ENCODE measurements at regions not wholly inside any gene's neighbourhood (a gene's known extent, or its start where the extent isn't known, plus 50 kb on each side); places are given as distances from the start of the nearest gene placed in this dataset.

- TF ChIP-seq ZNF518A (tag by site-specific recombination; conservative IDR thresholded peaks at IDR 0.05; ENCODE audit: low read depth) (no peak), SETDB1 (IDR thresholded peaks at IDR 0.05; ENCODE audit: insufficient read length, low read length) (no peak), ZNF214 (tag by site-specific recombination; IDR thresholded peaks at IDR 0.05; ENCODE audit: borderline replicate concordance) (no peak), KLF1 (tag by site-specific recombination; IDR thresholded peaks at IDR 0.05) (no peak)
Observed at GRCh38 chr5:17852740-17853139, 218.5 kb downstream of the TAF11L14 start (continued).

GRCh38 chr5:17854901-17855300 lies 220.6 kb downstream of the TAF11L14 start:
- H3K4me1 ChIP-seq (ENCODE audit: control insufficient read depth, insufficient read depth, low read length) = no peaks in the 10 kb centered on the region
- ChIA-PET CTCF (interaction anchor here (0.8 kb wide), 1 partner anchor 21 kb away, joined by 4 read pairs; no protein-coding TSS in a partner anchor), POLR2A (no interaction called here)
- no peaks in the 10 kb centered on the region for H3K9me3 ChIP-seq (ENCODE audit: control insufficient read depth, insufficient read depth, low read depth, low read length)
- H3K36me3 ChIP-seq (ENCODE audit: control insufficient read depth in 2 of 2, insufficient read depth in 1 of 2, low read length in 2 of 2) = no peaks in the 10 kb centered on the region
- H3K4me3 ChIP-seq (ENCODE audit: low read depth, low read length) = no peak overlapping the region
- no peak overlapping the region for H3K27ac ChIP-seq (ENCODE audit: extremely low read depth, low read depth, low read length)
- TF ChIP-seq KLF1 (tag by site-specific recombination; IDR thresholded peaks at IDR 0.05) (no peak), TCF7L2 (IDR thresholded peaks at IDR 0.05; ENCODE audit: borderline replicate concordance, low read depth, low read length) (no peak), ZNF530 (tag by site-specific recombination; IDR thresholded peaks at IDR 0.05; ENCODE audit: low read depth) (no peak), ZNF426 (tag by site-specific recombination; IDR thresholded peaks at IDR 0.05) (no peak), ZFP41 (tag by site-specific recombination; IDR thresholded peaks at IDR 0.05; ENCODE audit: borderline replicate concordance) (no peak), OSR2 (tag by site-specific recombination; IDR thresholded peaks at IDR 0.05) (no peak), ZNF394 (tag by site-specific recombination; IDR thresholded peaks at IDR 0.05; ENCODE audit: borderline replicate concordance) (no peak), PRDM1 (tag by site-specific recombination; IDR thresholded peaks at IDR 0.05) (no peak), ZBTB17 (tag by site-specific recombination; IDR thresholded peaks at IDR 0.05) (no peak), ZNF791 (tag by site-specific recombination; IDR thresholded peaks at IDR 0.05) (no peak), MEIS1 (CRISPR knock-in tag; IDR thresholded peaks at IDR 0.05; ENCODE audit: borderline replicate concordance) (no peak), ZNF175 (tag by site-specific recombination; IDR thresholded peaks at IDR 0.05) (no peak), ZNF169 (tag by site-specific recombination; IDR thresholded peaks at IDR 0.05) (no peak), ZSCAN5A (tag by site-specific recombination; IDR thresholded peaks at IDR 0.05) (no peak)

- no peak overlapping the region for H3K27ac ChIP-seq (ENCODE audit: extremely low read depth, low read depth, low read length)
- TF ChIP-seq HOXD13 (CRISPR knock-in tag; IDR thresholded peaks at IDR 0.05; ENCODE audit: borderline replicate concordance) (no peak), YY2 (tag by site-specific recombination; IDR thresholded peaks at IDR 0.05) (no peak), SETDB1 (IDR thresholded peaks at IDR 0.05; ENCODE audit: insufficient read length, low read length) (no peak), ZNF571 (tag by site-specific recombination; IDR thresholded peaks at IDR 0.05) (no peak), ZBTB48 (tag by site-specific recombination; IDR thresholded peaks at IDR 0.05) (no peak), ZNF223 (tag by site-specific recombination; IDR thresholded peaks at IDR 0.05) (no peak), ZSCAN30 (tag by site-specific recombination; IDR thresholded peaks at IDR 0.05) (no peak), ZNF394 (tag by site-specific recombination; IDR thresholded peaks at IDR 0.05; ENCODE audit: borderline replicate concordance) (no peak)
- ChIA-PET POLR2A (no interaction called here), CTCF (no interaction called here)
- H3K4me1 ChIP-seq (ENCODE audit: control insufficient read depth, insufficient read depth, low read length) = no peaks in the 10 kb centered on the region
- no peaks in the 10 kb centered on the region for H3K36me3 ChIP-seq (ENCODE audit: control insufficient read depth in 2 of 2, insufficient read depth in 1 of 2, low read length in 2 of 2)
- H3K4me3 ChIP-seq (ENCODE audit: low read depth, low read length) = no peak overlapping the region
- no peaks in the 10 kb centered on the region for H3K9me3 ChIP-seq (ENCODE audit: control insufficient read depth, insufficient read depth, low read depth, low read length)
Observed at GRCh38 chr5:17860660-17861315, 226.5 kb downstream of the TAF11L14 start.

Measured in HEK293 (cell line).